Hindlimb muscle (tissue), 1 donor: ENCODE measurements at regions not wholly inside any gene's neighbourhood (a gene's known extent, or its start where the extent isn't known, plus 50 kb on each side); places are given as distances from the start of the nearest gene placed in this dataset.
"Not testable (repeated sequence)": the region's sequence is repeated elsewhere in the genome, so short reads cannot be mapped to it uniquely, and the experiment has no call there.

ENCODE experiments used
- DNase-seq: peaks from one replicate; pipeline ENCODE4 v3.0.0-alpha.2; 2013

DNA sequence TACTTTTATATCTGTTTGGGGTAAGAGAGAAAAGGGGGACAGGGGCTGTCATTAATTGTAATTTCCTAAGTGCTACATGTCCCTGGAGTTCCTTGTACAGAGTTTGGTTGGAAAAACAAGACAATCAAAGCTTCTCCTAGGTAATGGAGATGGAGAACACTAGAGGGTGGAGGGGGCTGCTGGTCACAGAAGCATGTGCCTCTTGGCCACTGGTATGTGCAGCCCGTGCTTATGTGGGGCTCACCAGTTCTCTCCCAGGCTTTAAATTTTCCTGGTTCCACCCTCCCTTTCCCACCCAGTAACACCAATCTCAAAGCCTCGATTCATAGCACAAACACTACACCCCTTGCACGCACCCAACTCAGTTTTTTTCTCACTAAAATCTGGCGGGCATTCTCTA is 165.6 kb downstream of the SAMD5 start:
- DNase-seq: no peak

DNA sequence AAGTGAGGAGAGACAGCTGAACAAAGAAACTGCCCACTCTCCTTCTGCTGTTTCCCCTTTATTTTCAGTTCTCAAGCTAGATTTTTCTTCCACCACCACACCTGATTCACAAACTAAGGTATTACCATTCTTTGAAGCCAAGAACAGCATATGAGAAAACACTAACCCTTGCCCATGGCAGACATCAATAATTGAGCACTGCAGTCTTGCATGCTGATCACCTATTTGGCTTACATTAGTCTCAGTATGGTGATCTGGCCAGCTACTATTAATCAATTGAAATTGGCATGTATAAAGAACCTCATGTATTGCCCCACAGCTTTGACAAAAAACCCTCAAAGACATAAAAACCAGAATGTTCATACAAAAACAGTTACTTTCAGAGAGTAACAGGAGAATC is 166.3 kb downstream of the SAMD5 start:
- DNase-seq: no peak

DNA sequence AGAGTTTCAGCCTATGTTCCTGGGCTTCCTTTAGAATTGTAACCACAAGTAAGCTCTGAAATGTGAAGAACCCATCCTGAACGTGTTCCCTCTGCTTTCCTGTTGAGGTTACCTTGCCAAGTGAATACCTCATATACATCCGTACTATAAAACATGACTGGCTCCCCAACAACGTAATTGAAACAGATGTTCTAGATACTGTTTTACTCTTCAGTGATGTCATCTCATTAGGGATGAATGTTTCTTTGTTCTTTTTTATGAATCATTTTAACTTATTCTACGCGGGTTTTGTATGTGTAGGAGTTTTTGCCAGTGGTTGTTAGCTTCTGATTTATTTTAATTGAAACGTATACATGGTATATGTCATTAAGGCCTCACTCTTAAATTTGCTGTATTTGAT is 166.8 kb downstream of the SAMD5 start:
- DNase-seq: no peak

DNA sequence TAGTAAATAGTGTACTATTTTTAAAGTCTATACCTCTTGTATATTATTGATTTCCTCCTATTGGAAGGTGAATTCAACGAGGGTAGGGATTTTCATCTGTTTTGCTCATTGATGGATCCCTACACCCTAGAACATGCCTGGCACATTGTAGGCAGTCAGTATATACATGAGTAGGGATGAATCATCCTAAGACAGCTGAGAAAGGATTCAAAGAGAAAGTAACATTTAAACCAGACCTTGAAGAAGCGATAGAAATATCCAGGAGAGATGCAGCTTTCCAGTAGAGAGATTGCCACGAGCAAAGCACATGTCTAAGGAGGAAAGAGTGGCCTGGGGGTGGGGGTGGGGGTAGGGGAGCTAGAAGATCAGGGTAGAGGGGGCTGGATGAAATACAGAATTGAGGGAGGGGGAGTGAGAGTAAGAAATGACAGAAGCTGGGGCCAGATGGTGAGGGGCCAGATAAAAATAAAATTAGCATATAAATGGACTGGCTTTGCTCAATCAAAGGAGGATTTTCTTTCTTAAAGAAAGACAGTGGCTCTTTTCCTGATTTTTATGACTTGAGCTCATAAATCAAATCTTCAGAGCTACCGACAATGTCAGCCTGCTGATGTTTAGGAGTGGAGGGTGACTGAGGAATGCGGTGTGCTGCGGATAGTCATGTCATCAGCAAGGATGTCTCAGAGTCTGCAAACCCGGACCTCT is 168.2 kb downstream of the SAMD5 start:
- no peak for DNase-seq

DNA sequence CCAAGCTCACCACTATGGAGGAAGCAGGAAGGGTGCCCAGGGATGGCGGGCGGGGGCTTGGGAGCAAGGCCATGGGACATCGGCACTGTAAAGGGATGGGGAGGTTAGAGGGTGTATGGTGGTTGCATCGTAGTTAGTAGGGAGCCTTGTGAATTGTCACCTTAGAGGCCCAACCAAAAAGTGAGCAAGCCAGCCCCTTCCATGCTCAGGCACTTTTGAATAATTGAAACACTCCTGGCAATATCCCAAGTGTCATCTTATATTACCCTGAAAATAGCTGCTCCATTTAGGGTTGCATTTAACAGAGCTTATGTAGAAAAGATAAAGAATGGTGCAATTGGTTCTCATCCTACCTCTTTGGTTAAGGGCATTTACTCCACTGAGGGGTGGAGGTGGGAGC is 169.2 kb downstream of the SAMD5 start:
- no peak for DNase-seq

DNA sequence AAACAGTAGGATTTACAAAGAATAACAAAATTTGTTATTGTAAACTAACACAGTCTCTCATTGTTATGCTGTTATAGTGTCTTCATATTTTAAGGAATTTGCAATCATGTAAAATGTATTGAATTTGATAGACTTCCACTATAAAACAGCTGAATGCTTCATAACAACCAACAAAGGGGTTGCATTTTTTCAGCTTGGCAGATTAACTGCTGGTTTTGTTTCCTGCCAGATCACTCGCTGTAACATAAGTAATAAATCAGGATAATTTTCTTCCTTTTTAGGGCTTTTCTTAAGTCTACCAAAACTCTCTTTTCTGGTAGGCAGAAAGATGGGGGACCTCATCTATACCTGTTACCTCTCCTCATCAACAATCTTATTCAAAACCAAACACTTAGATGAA is 169.8 kb downstream of the SAMD5 start:
- DNase-seq: no peak

DNA sequence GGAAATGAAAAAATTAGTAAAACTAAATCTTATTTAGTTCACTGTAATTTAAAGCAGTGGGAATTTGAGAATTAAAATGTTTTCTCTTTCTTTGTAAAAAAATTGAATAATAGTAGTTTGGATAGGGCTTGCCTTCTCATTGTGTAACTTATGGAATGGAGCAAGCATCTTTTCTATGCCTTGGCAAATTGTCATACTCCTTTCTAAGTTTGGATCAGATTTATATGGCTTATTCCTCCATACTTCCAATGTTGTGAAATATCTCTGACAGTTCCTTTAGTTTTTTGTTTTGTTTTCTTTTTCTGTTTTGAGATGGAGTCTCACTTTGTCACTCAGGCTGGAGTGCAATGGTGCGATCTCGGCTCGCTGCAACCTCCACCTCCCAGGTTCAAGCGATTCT is 176.4 kb downstream of the SAMD5 start:
- no peak for DNase-seq

DNA sequence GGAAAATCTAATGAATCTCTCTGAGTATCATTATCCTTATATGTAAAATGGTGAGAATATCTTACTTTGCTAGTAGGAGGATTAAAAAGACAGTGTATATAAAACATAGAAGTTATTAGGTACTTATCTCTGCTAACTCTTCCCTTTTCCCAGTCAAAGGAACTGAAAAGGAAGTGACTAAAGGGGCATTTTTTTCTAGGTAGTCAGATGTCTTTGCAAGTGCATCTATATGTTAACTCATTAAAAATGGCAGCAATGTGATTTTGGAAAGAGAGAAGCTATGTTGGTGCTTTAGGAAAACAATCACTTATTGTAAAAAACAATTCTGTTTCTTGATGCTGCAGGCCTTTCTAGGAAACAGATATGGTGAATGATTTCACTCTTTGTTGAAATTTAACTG is 180.9 kb downstream of the SAMD5 start:
- DNase-seq: no peak

DNA sequence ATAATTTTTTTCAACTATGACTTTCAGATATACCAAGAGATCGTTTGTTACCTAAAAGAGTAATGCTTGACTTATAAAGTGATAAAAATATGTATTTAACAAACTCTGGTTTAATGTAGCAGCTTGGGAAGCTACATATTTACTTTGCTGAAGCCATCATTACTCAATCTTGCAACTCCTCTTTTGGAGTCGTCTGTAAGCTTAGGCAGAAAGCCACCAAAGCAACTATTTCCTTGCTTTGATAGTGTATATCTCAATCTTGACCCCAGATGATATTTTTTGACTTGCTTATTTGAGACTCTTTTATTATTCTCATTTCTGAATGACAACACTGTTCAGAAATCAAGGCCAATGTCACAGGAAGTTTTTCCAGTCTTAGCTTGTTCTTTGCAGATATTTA is 183.0 kb downstream of the SAMD5 start:
- DNase-seq: no peak

DNA sequence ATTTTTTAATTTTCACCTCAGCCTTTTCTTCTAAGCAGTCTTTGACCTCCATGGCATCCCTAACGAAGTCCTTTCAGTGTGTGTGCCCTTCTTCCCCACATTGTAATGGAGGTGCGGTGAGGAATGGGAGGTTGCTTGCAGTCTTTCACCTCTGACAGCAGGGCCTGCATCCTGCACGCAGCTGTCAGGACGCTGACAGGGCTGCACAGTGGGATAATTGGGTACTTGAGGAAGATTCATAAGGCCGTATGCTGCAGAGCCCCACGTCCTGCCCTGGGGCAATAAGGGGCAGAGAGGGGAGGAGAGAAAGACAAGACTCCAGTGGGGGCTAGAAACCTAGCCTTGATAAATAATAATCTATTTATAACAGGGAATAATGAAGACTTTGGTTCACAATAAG is 184.7 kb downstream of the SAMD5 start:
- no peak for DNase-seq

DNA sequence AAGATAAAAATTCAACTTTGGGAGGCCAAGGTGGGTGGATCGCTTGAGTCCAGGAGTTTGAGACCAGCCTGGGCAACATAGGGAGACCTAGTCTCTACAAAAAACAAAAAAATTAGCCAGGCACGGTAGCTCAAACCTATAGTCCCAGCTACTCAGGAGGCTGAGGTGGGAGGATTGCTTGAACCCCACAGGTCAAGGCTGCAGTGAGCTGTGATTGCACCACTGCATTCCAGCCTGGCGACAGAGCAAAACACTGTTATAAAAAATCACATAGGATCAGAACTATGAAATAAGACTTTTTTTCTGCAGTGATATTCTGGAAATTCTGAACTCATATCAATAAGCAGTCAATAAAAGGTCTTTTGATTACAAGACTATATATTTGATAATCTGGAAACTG is 186.1 kb downstream of the SAMD5 start:
- DNase-seq: not testable (repeated sequence)

DNA sequence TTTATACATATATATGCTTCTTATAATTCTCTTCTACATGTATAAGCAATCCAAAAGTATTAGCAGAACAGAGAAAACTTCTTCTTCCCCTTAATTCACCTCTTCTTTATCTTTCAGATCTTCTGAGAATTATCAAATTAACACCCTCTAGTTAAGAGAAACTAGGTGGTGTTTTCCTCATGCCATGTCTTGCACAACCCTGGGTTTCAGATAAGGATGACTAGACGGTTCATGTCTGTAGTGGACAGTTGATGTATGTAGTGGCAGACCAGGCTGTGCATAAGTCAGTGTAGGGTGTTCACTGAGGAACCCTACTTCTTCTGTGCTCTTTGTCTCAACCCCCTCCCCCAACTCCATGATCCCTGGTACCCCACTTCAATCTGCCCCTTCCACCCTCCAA is 187.3 kb downstream of the SAMD5 start:
- no peak for DNase-seq

DNA sequence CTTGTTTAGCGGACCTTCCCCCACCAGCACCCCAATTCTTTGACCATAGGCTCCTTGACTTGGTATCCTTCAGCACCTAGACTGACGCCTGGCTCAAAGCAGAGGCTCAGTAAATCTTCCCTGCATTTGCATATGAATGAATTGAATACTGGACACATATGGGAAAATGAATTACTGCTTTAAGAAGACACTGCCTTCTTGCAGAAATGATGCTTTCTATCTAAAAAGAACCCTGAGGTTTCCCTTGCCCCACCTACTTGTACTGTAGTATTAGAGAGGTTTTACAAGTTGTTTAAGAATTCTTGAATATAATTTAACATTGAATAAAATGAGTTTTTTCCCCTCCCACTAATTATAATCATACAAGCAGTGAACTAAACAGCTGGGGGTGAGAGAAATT is 190.7 kb downstream of the SAMD5 start:
- DNase-seq: no peak

DNA sequence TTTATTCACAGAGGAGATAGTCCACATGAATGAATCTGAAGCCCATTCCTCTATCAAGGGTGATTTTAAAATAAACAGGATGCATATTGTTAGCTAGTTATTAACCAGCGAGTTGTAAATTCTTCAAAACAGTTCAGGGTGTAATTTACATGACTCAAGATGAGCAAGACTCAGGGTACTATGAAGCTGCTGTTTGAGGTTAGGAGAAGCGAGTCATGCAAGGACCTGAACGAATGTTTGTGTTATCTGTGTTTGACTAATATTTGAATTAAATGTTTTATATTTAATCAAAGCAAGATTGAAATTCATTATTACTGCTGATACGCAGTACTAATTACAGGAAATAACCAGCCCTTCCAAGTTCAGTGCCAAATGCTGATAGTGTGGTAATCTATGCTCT is 191.1 kb downstream of the SAMD5 start:
- no peak for DNase-seq

DNA sequence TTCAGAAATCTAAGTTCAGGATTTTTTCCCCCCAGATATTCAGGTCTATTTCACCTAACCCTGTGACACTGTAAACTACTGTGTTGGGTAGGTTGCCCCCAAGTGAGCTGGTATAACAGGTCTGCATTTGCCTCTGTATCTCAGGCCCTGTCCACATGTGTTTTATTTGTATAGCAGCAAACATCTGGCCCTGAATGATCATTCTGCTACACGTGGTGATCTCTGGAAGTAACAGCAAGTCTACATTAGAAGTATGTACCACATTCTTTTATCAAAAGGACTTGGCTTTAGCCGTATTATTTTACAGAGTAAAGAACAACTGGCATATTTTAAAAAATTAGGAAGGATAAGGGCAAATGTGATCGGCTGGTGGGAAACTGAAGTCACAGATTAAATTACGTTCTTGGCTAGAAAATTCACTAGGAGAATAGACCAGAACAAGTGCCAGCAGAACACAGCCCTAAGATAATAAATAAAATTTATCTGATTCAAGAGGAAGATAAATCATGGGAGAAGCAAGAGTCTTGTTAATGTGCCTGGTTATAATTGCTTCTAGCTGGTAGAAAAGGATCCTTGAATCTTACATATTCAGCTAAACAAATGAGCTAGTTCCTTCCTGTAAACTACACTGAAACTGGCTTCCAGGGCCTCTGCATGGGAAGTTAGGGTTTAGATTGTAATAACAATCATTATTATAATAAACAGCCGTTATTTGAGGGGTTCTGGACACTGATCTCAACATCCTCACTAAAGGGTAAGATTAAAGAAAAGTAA is 192.1 kb downstream of the SAMD5 start:
- no peak for DNase-seq

DNA sequence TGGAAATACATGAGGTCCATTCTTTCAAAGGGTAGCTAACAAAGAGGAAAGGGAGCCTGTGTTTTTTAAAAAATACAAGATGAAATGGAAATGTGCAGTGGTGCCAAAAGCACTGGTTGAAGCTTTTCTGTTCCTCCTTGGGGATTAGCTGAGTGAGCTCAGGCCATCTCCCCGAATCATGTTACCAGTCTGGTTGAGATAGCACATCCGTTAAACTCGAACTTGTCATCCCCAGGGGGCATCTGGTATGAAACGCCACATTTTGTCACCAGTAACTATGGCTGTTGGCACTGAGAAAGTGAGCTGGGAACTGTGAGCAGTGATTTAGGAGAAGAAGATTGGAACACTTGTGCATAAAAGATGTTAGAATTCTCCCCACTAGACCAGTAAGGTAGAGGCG is 196.2 kb downstream of the SAMD5 start:
- no peak for DNase-seq

DNA sequence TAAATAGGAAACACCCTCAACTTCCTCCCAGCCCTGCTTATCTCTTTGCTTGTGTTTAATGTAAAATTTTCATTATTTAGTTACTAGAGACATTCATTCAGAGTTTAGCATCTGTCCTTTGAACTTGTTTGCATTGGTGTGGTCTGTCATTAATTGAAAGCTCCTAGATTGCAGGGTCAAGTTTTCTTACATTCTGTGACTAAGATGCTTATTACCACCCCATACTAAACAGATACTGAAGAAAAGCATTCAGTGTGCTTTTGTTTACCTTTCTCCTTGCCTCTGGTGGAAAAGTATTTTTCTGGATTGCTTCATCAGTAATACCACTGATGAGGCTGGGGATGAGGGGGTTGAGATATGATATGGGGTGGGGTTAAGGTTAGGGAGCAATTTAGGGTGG is 199.0 kb downstream of the SAMD5 start:
- DNase-seq: no peak

DNA sequence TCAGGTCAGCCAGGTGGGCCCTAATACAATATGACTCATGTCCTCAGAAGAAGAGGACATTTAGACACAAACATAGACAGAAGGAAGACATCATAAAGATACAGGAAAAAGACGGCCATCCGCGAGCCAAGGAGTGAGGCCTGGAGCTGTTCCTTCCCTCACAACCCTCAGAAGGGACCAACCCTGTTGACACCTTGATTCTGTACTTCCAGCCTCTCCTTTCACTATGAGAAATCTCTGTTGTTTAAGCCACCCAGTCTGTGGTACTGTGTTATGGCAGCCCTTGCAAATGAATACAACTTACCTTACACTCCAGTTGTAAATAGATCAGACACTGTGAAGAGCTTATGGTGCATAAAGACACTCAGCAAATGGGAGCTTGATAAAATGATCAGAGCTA is 199.7 kb downstream of the SAMD5 start:
- no peak for DNase-seq

DNA sequence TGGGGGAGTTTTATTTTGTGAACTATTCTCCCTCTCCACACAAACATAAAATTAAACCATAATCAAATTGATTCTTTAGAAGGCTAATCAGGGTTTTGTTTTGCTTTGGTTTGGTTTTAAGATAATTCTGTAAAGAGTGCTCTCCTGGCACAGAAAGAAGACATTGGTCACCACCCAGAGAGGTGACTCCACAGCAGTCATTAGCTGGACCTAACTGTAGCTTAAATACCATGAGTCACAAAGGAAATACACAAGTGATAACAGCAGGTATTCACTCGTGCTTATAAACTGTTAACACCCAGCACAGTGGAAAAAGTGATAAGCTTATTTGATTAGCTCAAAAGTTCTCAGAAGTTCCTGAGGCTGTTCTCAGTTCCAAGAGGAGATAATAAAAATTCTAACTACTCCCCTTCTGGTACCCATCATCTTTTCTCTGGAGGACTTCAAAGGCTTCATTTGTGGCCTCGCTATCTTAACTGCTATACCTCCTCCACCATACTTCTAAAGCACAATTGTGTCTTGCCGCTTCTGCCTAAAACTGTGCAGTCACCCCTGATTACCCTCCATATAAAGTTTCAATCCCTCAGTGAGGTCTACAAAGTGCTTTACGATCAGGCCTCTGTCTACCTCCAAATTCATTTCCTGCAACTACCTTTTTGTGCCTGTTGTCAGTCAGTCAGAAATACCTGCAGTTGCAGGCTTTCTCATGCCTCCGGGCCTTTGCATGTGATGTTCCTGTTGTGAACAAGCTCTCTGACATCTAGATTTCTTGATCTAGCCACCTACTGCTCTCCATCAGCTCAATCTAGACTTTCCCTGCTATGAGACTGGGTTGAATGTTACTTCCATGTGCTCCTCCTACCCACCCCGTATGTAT is 201.1 kb downstream of the SAMD5 start:
- DNase-seq: no peak

DNA sequence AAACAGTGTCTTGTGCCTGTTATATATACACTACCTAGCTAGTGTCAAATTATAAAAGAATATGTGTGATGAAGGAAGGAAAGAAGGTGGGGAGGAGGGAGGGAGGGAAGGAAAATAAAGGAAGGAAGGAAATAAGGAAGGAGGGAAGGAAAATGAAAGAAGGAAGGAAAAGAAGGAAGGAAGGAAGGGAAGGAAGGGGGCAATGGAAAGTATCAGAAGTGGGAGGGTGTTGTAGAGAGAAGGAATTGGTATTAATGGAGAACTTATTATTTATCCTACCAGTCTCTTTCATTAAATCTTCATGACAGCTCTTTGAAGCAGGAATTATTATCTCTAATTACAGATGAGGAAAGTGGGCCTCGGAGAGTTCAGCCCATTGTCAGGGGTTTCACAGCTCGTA is 202.4 kb downstream of the SAMD5 start:
- no peak for DNase-seq

DNA sequence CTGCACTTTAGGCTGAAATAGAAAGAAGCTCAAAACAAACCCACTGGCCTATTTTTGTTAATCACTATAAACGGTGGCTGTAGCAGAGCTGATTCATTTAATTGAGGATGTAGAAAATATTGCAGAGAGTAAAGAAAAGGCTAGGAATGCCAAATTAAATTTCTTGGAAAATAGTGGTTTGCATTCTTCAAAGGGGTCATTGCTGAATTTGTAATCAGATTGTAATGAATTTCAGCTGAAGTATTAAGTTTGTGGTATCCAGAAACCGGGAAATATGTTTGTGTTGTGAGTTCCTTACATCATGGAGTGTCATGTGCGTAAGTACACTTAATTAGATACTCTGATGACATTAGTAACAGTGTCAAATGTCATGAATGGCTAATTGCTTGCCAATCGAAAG is 203.0 kb downstream of the SAMD5 start:
- DNase-seq: no peak

DNA sequence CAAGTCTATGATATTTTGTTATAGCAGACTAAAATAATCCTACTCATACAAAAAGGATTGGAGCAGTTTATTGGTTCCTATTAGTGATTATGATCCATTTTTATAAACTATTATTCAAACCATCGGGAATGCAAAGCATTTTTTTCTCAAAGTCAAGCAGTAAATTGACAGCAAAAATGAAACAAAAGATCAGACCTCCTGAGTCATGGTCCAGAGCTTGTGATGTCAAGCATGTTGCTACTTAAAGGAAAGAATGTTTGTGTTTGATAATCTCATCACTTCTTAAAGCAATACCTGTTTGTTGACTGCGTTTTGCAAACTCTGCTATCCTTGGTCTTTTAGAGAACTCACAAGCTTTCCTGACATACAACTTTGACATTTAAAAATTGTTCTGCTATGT is 204.4 kb downstream of the SAMD5 start:
- no peak for DNase-seq

DNA sequence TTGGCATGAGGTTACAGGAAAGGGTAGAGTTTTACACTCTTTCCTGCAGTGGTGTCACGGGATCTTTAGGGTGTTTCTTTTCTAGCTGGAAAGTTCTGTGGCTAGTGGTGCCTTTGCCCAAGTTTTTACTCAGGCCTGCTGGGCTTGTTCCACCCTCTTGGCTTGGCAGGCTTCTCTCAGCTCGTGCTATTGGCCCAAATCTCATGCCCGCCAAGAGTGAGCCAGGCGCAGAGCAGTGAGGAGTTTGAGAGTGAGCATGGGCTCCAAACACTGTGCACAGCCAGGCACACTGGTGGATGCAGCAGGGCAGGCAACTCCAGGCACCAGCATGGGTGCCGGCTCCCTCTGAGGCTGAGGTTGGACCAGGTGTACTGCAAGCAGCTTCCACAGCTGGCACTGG is 206.5 kb downstream of the SAMD5 start:
- no peak for DNase-seq

DNA sequence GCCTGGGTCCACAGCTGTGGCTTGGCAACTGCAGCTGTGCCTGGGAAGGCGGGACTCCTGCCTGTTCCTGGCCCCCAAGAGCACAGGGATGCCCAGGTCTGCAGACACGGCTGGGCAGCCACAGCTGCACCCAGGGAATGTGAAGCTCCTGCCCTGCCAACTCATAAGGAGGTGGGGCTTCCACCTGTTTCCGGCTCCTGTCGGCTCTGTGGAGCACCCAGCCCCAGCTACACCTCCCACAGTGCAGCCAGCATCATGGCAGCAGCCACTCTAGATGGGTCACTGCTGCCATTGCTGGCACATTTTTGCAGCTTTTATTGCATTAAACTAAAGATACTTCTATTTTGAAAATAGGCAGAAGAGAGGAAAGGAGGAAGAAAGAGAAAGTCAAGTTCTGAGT is 207.9 kb downstream of the SAMD5 start:
- DNase-seq: no peak
